Esophagus muscularis mucosa (tissue), 4 donors: ENCODE measurements at regions not wholly inside any gene's neighbourhood (a gene's known extent, or its start where the extent isn't known, plus 50 kb on each side); places are given as distances from the start of the nearest gene placed in this dataset.
A peak's percentile ranks its signal among the peaks of the same experiment; 100 is the strongest.

Experiments
- DNase-seq: peaks from one replicate; pipeline ENCODE4 v3.0.0-alpha.2; 2017; ENCODE audit errors: extremely low spot score
- H3K27ac ChIP-seq, 4 donors: fragments of 200-600 bp; sonication (generic); replicated peaks in 1 of 4; 1 replicate in 3 of 4; 2 replicates in 1 of 4; pipeline ENCODE4 v1.5.1; 2016 to 2019; ENCODE audit warnings: mild to moderate bottlenecking in 1 of 4
- H3K27me3 ChIP-seq, 4 donors: fragments of 200-600 bp; sonication (generic); one replicate each; pipeline versions ENCODE4 v1.5.1 to v1.6.0; 2016 to 2019
- H3K36me3 ChIP-seq, 4 donors: fragments of 200-600 bp; sonication (generic); one replicate each; pipeline ENCODE4 v1.5.1; 2016 to 2019
- H3K4me1 ChIP-seq, 4 donors: fragments of 200-600 bp; sonication (generic); one replicate each; pipeline ENCODE4 v1.5.1; 2016 to 2019
- H3K4me3 ChIP-seq, 4 donors: fragments of 200-600 bp; sonication (generic); 1 replicate in 2 of 4; 2 replicates in 2 of 4; pipeline ENCODE4 v1.5.1; 2016 to 2019; ENCODE audit warnings: mild to moderate bottlenecking in 4 of 4, moderate library complexity in 1 of 4
- H3K9me3 ChIP-seq, 4 donors: fragments of 200-600 bp; sonication (generic); 1 replicate in 3 of 4; 2 replicates in 1 of 4; pipeline ENCODE4 v1.5.1; 2016 to 2019
- EP300 ChIP-seq: sonication (generic); formaldehyde crosslinking; IDR thresholded peaks from one replicate; pipeline ENCODE4 v1.6.1; 2017; ENCODE audit warnings: antibody characterized with exemption
- POLR2A ChIP-seq: fragments of 450-650 bp; IDR thresholded peaks from one replicate; pipeline ENCODE4 v1.6.1; 2017; ENCODE audit warnings: antibody characterized with exemption, moderate library complexity, mild to moderate bottlenecking, low read depth
- POLR2AphosphoS5 ChIP-seq, 2 donors: sonication (generic); formaldehyde crosslinking; IDR thresholded peaks; one replicate each; pipeline ENCODE4 v1.6.1; 2017; ENCODE audit warnings: antibody characterized with exemption in 2 of 2
- WGBS: methylation state at CpG from one replicate; pipeline ENCODE4 v1.1.5; 2018; 5-methylcytosine and 5-hydroxymethylcytosine counted together
- intact Hi-C: fragments of 100-400 bp; cut with DNase I; formaldehyde crosslinking; loops from one replicate; pipeline ENCODE4 v1.15.1; 2023
- TF ChIP-seq, protein P1 (sequence below), 3 experiments: fragments of 200-600 bp in 2 of 3; fragments of 450-650 bp in 1 of 3; sonication (generic) in 2 of 3; IDR thresholded peaks; one replicate each; pipeline ENCODE4 v1.5.1; 2017 to 2019; ENCODE audit warnings: antibody characterized with exemption in 3 of 3, mild to moderate bottlenecking in 2 of 3, moderate library complexity in 1 of 3

DNA sequence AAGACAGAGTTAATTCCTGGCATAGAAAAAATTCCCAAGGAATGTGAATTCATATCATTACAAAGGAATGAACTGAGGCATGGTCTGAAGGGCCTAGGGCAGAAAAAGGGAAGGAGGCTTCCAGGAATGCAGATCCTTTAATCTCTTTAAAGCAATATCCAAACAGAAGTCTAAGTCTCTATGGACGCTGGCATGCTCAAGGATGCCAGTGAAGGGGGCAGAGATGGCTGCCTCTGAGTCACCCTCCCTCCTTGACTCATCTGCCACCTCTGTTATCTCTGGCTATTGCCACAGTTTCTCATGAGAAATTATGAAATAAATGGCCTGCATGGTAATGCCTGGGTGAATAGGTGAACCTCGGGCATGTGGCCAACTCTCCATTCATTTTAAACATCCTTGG, 96.3 kb upstream of the BCL6 start:
- WGBS, result 79% methylated on average over 2 of the region's 2 CpGs
- no peaks in the 10 kb centered on the region for H3K9me3 ChIP-seq
- H3K27me3 ChIP-seq, result peaks cover 0 to 2% (median 0%) of the 10 kb centered on the region in 4 donors
- no peaks in the 10 kb centered on the region for H3K4me1 ChIP-seq
- H3K36me3 ChIP-seq, result no peaks in the 10 kb centered on the region
- H3K27ac ChIP-seq, result no peak overlapping the region
- intact Hi-C loops, result no loop called here
- TF ChIP-seq POLR2AphosphoS5 (IDR thresholded peaks at IDR 0.05), result no peak
- TF ChIP-seq, protein P1, sequence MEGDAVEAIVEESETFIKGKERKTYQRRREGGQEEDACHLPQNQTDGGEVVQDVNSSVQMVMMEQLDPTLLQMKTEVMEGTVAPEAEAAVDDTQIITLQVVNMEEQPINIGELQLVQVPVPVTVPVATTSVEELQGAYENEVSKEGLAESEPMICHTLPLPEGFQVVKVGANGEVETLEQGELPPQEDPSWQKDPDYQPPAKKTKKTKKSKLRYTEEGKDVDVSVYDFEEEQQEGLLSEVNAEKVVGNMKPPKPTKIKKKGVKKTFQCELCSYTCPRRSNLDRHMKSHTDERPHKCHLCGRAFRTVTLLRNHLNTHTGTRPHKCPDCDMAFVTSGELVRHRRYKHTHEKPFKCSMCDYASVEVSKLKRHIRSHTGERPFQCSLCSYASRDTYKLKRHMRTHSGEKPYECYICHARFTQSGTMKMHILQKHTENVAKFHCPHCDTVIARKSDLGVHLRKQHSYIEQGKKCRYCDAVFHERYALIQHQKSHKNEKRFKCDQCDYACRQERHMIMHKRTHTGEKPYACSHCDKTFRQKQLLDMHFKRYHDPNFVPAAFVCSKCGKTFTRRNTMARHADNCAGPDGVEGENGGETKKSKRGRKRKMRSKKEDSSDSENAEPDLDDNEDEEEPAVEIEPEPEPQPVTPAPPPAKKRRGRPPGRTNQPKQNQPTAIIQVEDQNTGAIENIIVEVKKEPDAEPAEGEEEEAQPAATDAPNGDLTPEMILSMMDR (IDR thresholded peaks at IDR 0.05), result no peak
- peak; percentile 5 for DNase-seq
- no peak overlapping the region for H3K4me3 ChIP-seq

DNA sequence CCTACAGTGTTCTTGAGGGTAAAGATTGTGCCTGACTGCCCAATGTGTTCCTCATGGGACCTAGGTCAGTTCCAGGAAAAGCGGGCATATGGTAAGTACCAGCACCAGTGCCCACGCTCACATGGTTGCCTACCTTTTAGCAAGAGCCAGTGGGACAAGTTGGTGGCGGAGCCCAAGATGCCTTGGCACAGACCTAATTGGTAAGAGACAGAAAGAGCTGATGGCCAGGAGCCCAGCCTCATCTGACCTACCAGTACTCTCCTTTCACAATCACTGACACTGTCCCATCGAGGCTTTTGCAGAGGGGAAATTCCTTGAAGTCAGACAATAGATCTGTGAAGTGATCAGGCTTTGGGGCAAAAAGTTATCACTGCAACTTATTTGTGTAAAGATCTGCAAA, 98.4 kb upstream of the BCL6 start:
- intact Hi-C loops, result no loop called here
- DNase-seq, result peak; percentile 90
- Histone ChIP-seq H3K4me3 (no peak overlapping the region), H3K36me3 (no peaks in the 10 kb centered on the region), H3K27ac (no peak overlapping the region), H3K27me3 (no peaks in the 10 kb centered on the region), H3K9me3 (no peaks in the 10 kb centered on the region), H3K4me1 (no peaks in the 10 kb centered on the region)
- TF ChIP-seq, protein P1 (IDR thresholded peaks at IDR 0.05), result no peak
- TF ChIP-seq EP300 (no peak), POLR2AphosphoS5 (IDR thresholded peaks at IDR 0.05) (no peak), POLR2A (no peak)
- WGBS, result 95% methylated on average over 4 of the region's 4 CpGs

DNA sequence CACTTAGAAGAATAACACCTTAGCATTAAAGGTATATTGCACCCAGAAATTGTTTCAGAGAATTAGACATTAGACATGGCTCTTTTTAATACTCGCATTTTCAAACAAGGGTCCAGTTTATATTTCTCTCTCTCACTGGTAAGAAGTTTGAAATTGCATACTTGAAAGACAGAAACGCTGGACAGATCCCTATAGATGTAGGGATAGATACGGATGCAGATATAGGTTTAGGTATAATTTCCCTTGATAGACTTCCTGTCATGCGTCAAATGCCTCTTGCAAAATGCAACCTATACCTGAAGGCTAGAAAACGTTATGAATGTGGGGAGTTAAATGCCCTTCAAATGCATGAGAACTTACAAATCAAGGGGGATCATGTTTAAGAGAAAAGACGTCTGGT, 99.4 kb upstream of the BCL6 start:
- WGBS, result 60% methylated on average over 6 of the region's 6 CpGs
- H3K27me3 ChIP-seq, result no peaks in the 10 kb centered on the region
- no peak overlapping the region for H3K4me3 ChIP-seq
- no peak overlapping the region for H3K27ac ChIP-seq
- H3K4me1 ChIP-seq, result no peaks in the 10 kb centered on the region
- no peak for TF ChIP-seq EP300
- intact Hi-C loops, result no loop called here
- peak; percentile 31 for DNase-seq
- no peaks in the 10 kb centered on the region for H3K9me3 ChIP-seq
- no peaks in the 10 kb centered on the region for H3K36me3 ChIP-seq

DNA sequence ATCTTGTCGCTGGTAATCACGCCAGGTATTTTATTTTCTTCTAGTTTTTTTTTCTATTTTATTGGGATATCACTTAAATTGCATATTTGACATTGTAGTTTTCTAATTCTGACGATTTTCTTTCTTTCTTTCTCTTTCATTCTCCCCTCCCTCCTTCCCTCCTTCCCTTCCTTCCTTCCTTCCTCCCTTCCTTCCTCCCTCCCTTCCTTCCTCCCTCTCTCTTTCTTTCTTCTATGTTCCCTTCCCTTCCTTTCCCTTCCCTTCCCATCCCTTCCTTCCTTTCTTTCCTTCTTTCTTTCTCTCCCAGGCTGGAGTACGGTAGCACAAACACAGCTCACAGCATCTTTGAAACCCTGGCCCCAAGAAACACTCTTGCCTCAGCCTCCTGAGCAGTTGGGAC, 100.6 kb upstream of the BCL6 start:
- 84% methylated on average over 4 of the region's 4 CpGs for WGBS
- no peak overlapping the region for H3K4me3 ChIP-seq
- no peaks in the 10 kb centered on the region for H3K36me3 ChIP-seq
- H3K4me1 ChIP-seq, result no peaks in the 10 kb centered on the region
- no peak overlapping the region for H3K27ac ChIP-seq
- DNase-seq, result no peak
- no peaks in the 10 kb centered on the region for H3K27me3 ChIP-seq
- no peaks in the 10 kb centered on the region for H3K9me3 ChIP-seq
- intact Hi-C loops, result no loop called here
- TF ChIP-seq EP300 (no peak), POLR2AphosphoS5 (IDR thresholded peaks at IDR 0.05) (no peak), POLR2A (no peak)
- TF ChIP-seq, protein P1 (IDR thresholded peaks at IDR 0.05), result no peak

DNA sequence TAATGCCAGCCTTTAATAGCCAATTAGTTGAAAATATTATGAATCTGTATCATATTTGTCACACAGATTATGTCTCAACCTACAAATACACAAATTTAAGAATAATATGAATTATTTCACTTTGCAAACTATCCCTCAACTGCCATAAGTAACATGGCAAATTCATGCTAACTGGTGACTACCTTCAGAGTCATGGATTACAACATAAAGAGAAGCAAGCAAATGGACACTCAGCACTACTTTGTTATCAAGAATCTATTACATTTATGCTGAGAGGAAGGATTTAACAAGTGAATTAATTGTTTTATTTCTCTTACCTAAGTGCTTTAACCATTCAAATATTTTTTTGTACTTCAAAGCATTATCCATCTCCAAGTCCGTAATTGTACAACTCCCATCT, 103.1 kb upstream of the BCL6 start:
- 100% methylated on average over 1 of the region's 1 CpG for WGBS
- intact Hi-C loops, result no loop called here
- H3K4me1 ChIP-seq, result no peaks in the 10 kb centered on the region

More for the DNA sequence above, 103.1 kb upstream of the BCL6 start:
- Histone ChIP-seq H3K27ac (no peak overlapping the region), H3K36me3 (no peaks in the 10 kb centered on the region), H3K4me3 (no peak overlapping the region), H3K9me3 (no peaks in the 10 kb centered on the region), H3K27me3 (no peaks in the 10 kb centered on the region)
- no peak for TF ChIP-seq POLR2AphosphoS5 (IDR thresholded peaks at IDR 0.05)
- TF ChIP-seq, protein P1 (IDR thresholded peaks at IDR 0.05), result no peak
- no peak for TF ChIP-seq POLR2A
- TF ChIP-seq EP300, result no peak
- no peak for DNase-seq
